Inflammatory macrophage treated with lipopolysaccharide for 1 hour (primary cell): ENCODE measurements at regions not wholly inside any gene's neighbourhood (a gene's known extent, or its start where the extent isn't known, plus 50 kb on each side); places are given as distances from the start of the nearest gene placed in this dataset.
"Not testable (repeated sequence)": the region's sequence is repeated elsewhere in the genome, so short reads cannot be mapped to it uniquely, and the experiment has no call there.

ENCODE experiments used
- DNase-seq, 2 donors: peaks; one replicate each; pipeline ENCODE4 v3.0.0-alpha.2; 2020 to 2022

GRCh38 chr1:25020851-25021590 lies 90.9 kb upstream of the RUNX3 start:
- DNase-seq = no peak

GRCh38 chr1:25020173-25020845 lies 90.2 kb upstream of the RUNX3 start:
- DNase-seq = no peak

- no peak for DNase-seq
Observed at GRCh38 chr1:25019337-25020172, 89.5 kb upstream of the RUNX3 start.

- no peak for DNase-seq
Observed at GRCh38 chr1:25018943-25019336, 88.9 kb upstream of the RUNX3 start.

- DNase-seq = no peak
Observed at GRCh38 chr1:25018110-25018735, 88.1 kb upstream of the RUNX3 start.

- no peak for DNase-seq
Observed at GRCh38 chr1:25017436-25018109, 87.5 kb upstream of the RUNX3 start.

- DNase-seq = no peak
Observed at GRCh38 chr1:25012966-25013962, 83.2 kb upstream of the RUNX3 start.

- DNase-seq = no peak
Observed at GRCh38 chr1:25011943-25012638, 82.0 kb upstream of the RUNX3 start.

- no peak for DNase-seq
Observed at GRCh38 chr1:25011275-25011674, 81.2 kb upstream of the RUNX3 start.

- DNase-seq = peak; percentile 70 to 83
Observed at GRCh38 chr1:25009671-25010262, 79.7 kb upstream of the RUNX3 start.

GRCh38 chr1:25008192-25008485 lies 78.1 kb upstream of the RUNX3 start:
- DNase-seq = no peak

GRCh38 chr1:25007390-25008191 lies 77.5 kb upstream of the RUNX3 start:
- not testable (repeated sequence) for DNase-seq

- DNase-seq = peak in 1 of 2 donors; percentile 32
Observed at GRCh38 chr1:25006770-25007169, 76.7 kb upstream of the RUNX3 start.

- no peak for DNase-seq
Observed at GRCh38 chr1:25004355-25004754, 74.3 kb upstream of the RUNX3 start.

GRCh38 chr1:25003457-25004190 lies 73.5 kb upstream of the RUNX3 start:
- DNase-seq = no peak

- DNase-seq = no peak
Observed at GRCh38 chr1:25003000-25003399, 72.9 kb upstream of the RUNX3 start.

GRCh38 chr1:25001125-25001915 lies 71.2 kb upstream of the RUNX3 start:
- no peak for DNase-seq

- DNase-seq = no peak
Observed at GRCh38 chr1:24999906-25000305, 69.8 kb upstream of the RUNX3 start.
